ENCODE measurements at regions not wholly inside any gene's neighbourhood (a gene's known extent, or its start where the extent isn't known, plus 50 kb on each side); places are given as distances from the start of the nearest gene placed in this dataset.

DNA sequence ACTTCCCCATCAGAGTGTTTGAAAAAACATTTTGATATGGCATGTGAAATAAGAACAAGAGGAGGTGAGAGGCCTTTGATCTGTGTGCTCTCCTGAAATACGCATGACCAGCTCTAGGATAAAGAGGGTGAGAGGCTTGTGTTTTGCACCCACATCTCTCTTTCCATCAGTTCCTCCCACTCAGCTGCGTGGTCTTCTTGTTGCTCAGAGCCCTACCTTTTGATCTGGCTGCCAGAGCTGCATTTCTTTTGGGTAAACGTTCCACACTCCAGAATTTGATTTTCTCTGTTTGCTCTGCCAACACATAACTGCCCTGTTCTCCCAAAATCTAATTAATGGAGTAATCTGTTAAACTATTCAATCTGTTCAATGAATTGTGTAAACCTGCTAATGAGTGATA, 72.0 kb upstream of the FN1 start:
- WGBS, 2 experiments (ENCODE audit: extremely low coverage in 1 of 2, insufficient coverage in 1 of 2, insufficient read length in 1 of 2, insufficient replicate concordance in 2 of 2, low coverage in 1 of 2, low lambda C conversion rate in 2 of 2, missing lambda C conversion rate in 1 of 2): 78% methylated on average over 3 of the region's 3 CpGs; no CpG with 5 or more reads in 1 of the 2 experiments
- H2AFZ ChIP-seq (ENCODE audit: low read length): 0 out of 2 replicates have a peak overlapping the region, but pooled peaks have one; percentile 13
- TF ChIP-seq BRCA1 (IDR thresholded peaks at IDR 0.05; ENCODE audit: low read depth, low read length) (no peak), SP4 (IDR thresholded peaks at IDR 0.05; ENCODE audit: low read length) (no peak), SRF (IDR thresholded peaks at IDR 0.05; ENCODE audit: low read depth, low read length) (no peak), KDM5A (IDR thresholded peaks at IDR 0.05; ENCODE audit: low read length) (no peak), CEBPB (IDR thresholded peaks at IDR 0.05; ENCODE audit: low read depth, low read length) (no peak), POU5F1 (IDR thresholded peaks at IDR 0.05; ENCODE audit: low read depth, low read length) (no peak), CBX8 (IDR thresholded peaks at IDR 0.05; ENCODE audit: borderline replicate concordance, low read depth, low read length) (no peak), RXRA (IDR thresholded peaks at IDR 0.05; ENCODE audit: insufficient read depth, low read depth, low read length) (no peak), POLR2A (IDR thresholded peaks at IDR 0.05; ENCODE audit: control extremely low read depth in 1 of 2, low read depth in 2 of 2, low read length in 2 of 2) (no peak), POLR2AphosphoS5 (IDR thresholded peaks at IDR 0.05; ENCODE audit: low read depth, low read length) (no peak), EP300 (IDR thresholded peaks at IDR 0.05; ENCODE audit: borderline replicate concordance in 1 of 2, low read depth in 2 of 2, low read length in 2 of 2) (no peak), HDAC2 (IDR thresholded peaks at IDR 0.05; ENCODE audit: borderline replicate concordance in 1 of 2, low read depth in 2 of 2, low read length in 2 of 2) (no peak), MAFK (IDR thresholded peaks at IDR 0.05; ENCODE audit: low read depth, low read length) (no peak)
- TF ChIP-seq, protein P1, sequence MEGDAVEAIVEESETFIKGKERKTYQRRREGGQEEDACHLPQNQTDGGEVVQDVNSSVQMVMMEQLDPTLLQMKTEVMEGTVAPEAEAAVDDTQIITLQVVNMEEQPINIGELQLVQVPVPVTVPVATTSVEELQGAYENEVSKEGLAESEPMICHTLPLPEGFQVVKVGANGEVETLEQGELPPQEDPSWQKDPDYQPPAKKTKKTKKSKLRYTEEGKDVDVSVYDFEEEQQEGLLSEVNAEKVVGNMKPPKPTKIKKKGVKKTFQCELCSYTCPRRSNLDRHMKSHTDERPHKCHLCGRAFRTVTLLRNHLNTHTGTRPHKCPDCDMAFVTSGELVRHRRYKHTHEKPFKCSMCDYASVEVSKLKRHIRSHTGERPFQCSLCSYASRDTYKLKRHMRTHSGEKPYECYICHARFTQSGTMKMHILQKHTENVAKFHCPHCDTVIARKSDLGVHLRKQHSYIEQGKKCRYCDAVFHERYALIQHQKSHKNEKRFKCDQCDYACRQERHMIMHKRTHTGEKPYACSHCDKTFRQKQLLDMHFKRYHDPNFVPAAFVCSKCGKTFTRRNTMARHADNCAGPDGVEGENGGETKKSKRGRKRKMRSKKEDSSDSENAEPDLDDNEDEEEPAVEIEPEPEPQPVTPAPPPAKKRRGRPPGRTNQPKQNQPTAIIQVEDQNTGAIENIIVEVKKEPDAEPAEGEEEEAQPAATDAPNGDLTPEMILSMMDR (IDR thresholded peaks at IDR 0.05; ENCODE audit: control extremely low read depth in 1 of 3, insufficient read depth in 1 of 3, low read depth in 1 of 3, low read length in 3 of 3): no peak

More for the DNA sequence above, 72.0 kb upstream of the FN1 start:
- H3K23ac ChIP-seq (ENCODE audit: insufficient read length): no peak overlapping the region
- no peaks in the 10 kb centered on the region for H3K4me1 ChIP-seq (replicated peaks in 1 of 4; ENCODE audit: control insufficient read depth in 3 of 4, insufficient read depth in 4 of 4, low read length in 3 of 4)
- no peak overlapping the region for H3K27ac ChIP-seq (ENCODE audit: low read depth, low read length)
- H4K91ac ChIP-seq (replicated peaks; ENCODE audit: insufficient read length, low read length): no peak overlapping the region
- H2BK120ac ChIP-seq (replicated peaks; ENCODE audit: low read depth, low read length): no peak overlapping the region
- H2BK20ac ChIP-seq (ENCODE audit: low read length): no peak overlapping the region
- no peak overlapping the region for H3K4ac ChIP-seq (replicated peaks; ENCODE audit: insufficient read length, low read depth, low read length)
- H2BK5ac ChIP-seq (ENCODE audit: low read depth, low read length): no peak overlapping the region
- H3K36me3 ChIP-seq (ENCODE audit: control insufficient read depth in 2 of 4, insufficient read depth in 4 of 4, low read length in 3 of 4): no peaks in the 10 kb centered on the region
- H3K4me3 ChIP-seq (ENCODE audit: extremely low read depth in 1 of 4, insufficient read depth in 2 of 4, low read depth in 3 of 4, low read length in 4 of 4): no peak overlapping the region
- DNase-seq (ENCODE audit: low read depth in 1 of 2, low spot score in 2 of 2): no peak
- H2AK5ac ChIP-seq (ENCODE audit: low read depth, low read length): no peak overlapping the region
- no peak overlapping the region for H3K18ac ChIP-seq (ENCODE audit: extremely low read depth, low read length)
- H3K9me3 ChIP-seq (ENCODE audit: insufficient read depth in 2 of 2, low read depth in 1 of 2, low read length in 1 of 2): no peaks in the 10 kb centered on the region
- H3K14ac ChIP-seq (ENCODE audit: insufficient read length): no peak overlapping the region
- no peak overlapping the region for H3K56ac ChIP-seq (replicated peaks; ENCODE audit: insufficient read length, low read depth, low read length)
- H4K8ac ChIP-seq (ENCODE audit: extremely low read depth, insufficient read depth, low read length): no peak overlapping the region
- no peaks in the 10 kb centered on the region for H4K20me1 ChIP-seq (replicated peaks in 1 of 2; ENCODE audit: control insufficient read depth in 1 of 2, insufficient read depth in 2 of 2, low read length in 2 of 2)
- H3K79me1 ChIP-seq (ENCODE audit: low read depth, low read length): no peaks in the 10 kb centered on the region
- H3K4me2 ChIP-seq (ENCODE audit: insufficient read depth in 1 of 2, low read depth in 2 of 2, low read length in 2 of 2): no peak overlapping the region
- no peaks in the 10 kb centered on the region for H3K23me2 ChIP-seq (ENCODE audit: low read depth, low read length)
- no peak overlapping the region for H3K9ac ChIP-seq (replicated peaks in 1 of 4; ENCODE audit: extremely low read depth in 1 of 4, low read depth in 3 of 4, low read length in 3 of 4)
- H4K5ac ChIP-seq (ENCODE audit: insufficient read length, low read depth, low read length): no peak overlapping the region
- no peak for FAIRE-seq
- no peaks in the 10 kb centered on the region for H3K27me3 ChIP-seq (replicated peaks in 1 of 4; ENCODE audit: control insufficient read depth in 3 of 4, extremely low read depth in 1 of 4, insufficient read depth in 3 of 4, low read length in 3 of 4)
- no peaks in the 10 kb centered on the region for H3K79me2 ChIP-seq (ENCODE audit: control insufficient read depth in 1 of 2, insufficient read depth in 2 of 2, low read length in 2 of 2)
- H2BK15ac ChIP-seq (ENCODE audit: low read length): no peak overlapping the region
- POLR2A ChIA-PET (ENCODE audit: partially characterized antibody): no interaction called here
- H2BK12ac ChIP-seq (ENCODE audit: low read depth, low read length): no peak overlapping the region
- CTCF ChIA-PET (ENCODE audit: partially characterized antibody): no interaction called here

Data from H1 (cell line).